Choroid plexus epithelial cell (primary cell): ENCODE measurements at regions not wholly inside any gene's neighbourhood (a gene's known extent, or its start where the extent isn't known, plus 50 kb on each side); places are given as distances from the start of the nearest gene placed in this dataset.
A peak's percentile ranks its signal among the peaks of the same experiment; 100 is the strongest.

Experiments
- DNase-seq: peaks from one replicate; pipeline ENCODE4 v3.0.0-alpha.2; 2010; ENCODE audit warnings: low read depth
- H3K4me3 ChIP-seq: 2 replicates; pipeline ENCODE4 v1.5.1; 2011; ENCODE audit warnings: low read depth, mild to moderate bottlenecking, control low read depth, low read length, moderate library complexity
- CTCF ChIP-seq: conservative IDR thresholded peaks from 2 replicates; pipeline ENCODE4 v1.5.1; 2011; ENCODE audit warnings: low read depth, mild to moderate bottlenecking, control low read depth, inconsistent platforms, low read length, moderate library complexity

DNA sequence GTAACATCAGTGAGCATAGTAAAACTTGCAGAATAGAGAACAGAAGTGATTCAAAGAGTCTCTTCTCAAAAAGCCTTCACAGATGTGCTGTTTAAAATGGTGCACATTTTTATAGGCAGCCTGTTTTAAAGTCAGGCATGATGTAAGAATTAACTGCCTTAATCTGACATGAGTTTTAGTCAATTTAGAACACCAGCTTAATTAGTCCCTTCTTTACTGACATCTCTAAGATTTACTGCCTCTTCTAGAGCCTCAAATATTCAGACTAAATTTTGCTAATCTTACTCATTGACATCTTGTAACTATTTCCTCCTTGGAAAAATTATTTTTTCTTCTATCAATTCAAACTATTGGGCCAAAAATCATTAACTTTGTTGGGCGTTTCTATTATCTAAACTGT is 782.5 kb downstream of the C12orf50 start:
- H3K4me3 ChIP-seq = no peak overlapping the region

GRCh38 chr12:87238466-87238865 is 790.7 kb downstream of the C12orf50 start:
- DNase-seq = no peak
- TF ChIP-seq CTCF = no peak
- no peak overlapping the region for H3K4me3 ChIP-seq

More for the DNA sequence above, 782.5 kb downstream of the C12orf50 start:
- TF ChIP-seq CTCF = no peak
- no peak for DNase-seq

- H3K4me3 ChIP-seq = no peak overlapping the region
- no peak for TF ChIP-seq CTCF
- DNase-seq = no peak
These were observed 794.3 kb downstream of the C12orf50 start for GRCh38 chr12:87234898-87235297.

DNA sequence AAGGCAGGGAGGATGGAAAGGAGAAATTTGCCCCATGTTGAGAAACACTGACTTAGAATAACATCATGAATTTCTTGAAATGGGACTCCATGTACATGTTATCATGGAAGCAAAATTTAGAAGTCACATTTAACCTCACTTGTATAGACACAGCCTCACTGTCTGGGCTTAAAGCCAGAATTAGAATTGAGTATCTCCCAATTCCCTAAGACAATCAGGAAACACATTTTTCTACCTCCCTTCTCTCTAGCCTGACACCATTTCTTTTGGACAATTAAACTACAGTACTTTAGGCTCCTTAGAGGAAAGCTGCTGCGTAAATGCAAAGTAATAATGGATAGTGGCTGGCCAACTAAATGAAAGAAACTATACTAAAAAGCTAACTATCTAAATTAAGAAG is 795.5 kb downstream of the C12orf50 start:
- peak; percentile 76 for DNase-seq
- H3K4me3 ChIP-seq = no peak overlapping the region

DNA sequence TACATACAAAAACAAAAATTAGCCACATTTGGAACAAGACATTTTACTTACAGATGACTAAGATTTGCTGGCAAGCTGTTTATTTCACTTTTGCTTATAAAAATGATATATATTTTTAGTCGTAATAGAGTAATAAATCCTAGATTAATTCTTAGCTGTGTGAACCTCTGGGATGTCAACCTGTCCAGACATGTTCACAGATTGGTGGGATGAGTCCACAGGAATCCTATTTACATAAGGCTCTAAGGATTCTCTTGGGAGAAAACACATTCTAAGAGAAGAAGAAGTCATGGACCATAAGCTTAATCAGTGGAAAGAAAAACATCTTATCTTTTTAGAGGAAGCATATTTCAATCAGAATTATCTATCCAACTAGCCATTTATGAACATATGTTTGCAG is 797.4 kb downstream of the C12orf50 start:
- no peak for DNase-seq
- no peak for TF ChIP-seq CTCF
- H3K4me3 ChIP-seq = no peak overlapping the region

More for the DNA sequence above, 795.5 kb downstream of the C12orf50 start:
- no peak for TF ChIP-seq CTCF

- H3K4me3 ChIP-seq = no peak overlapping the region
- DNase-seq = no peak
- no peak for TF ChIP-seq CTCF
These were observed 798.8 kb downstream of the C12orf50 start for GRCh38 chr12:87230441-87230840.

DNA sequence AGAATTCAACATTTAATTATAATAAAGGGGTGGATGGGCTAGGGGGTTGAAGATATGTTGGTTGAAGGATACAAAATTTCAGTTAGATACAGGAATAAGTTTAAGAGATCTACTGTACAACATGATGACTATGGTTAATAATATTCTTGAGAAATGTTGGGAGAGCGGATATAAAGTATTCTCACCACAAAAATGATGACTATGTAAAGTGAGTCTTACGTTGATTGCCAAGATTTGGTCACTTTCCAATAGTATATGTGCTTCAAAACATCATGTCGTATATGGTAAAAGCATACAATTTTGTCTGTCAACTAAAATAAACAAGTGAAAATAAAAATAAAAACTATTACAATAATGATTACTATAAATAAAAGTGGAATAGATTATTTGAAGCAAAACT is 802.0 kb downstream of the C12orf50 start:
- H3K4me3 ChIP-seq = no peak overlapping the region
- no peak for TF ChIP-seq CTCF
- DNase-seq = peak; percentile 80
